ENCODE measurements at regions not wholly inside any gene's neighbourhood (a gene's known extent, or its start where the extent isn't known, plus 50 kb on each side); places are given as distances from the start of the nearest gene placed in this dataset.

GRCh38 chr3:25043749-25044148, 384.3 kb upstream of the RARB start:
- TF ChIP-seq CTCF (IDR thresholded peaks at IDR 0.05) (no peak), POLR2A (IDR thresholded peaks at IDR 0.05) (no peak)

Data from testis (tissue), 2 donors.